ENCODE measurements at regions not wholly inside any gene's neighbourhood (a gene's known extent, or its start where the extent isn't known, plus 50 kb on each side); places are given as distances from the start of the nearest gene placed in this dataset.
"Not testable (repeated sequence)": the region's sequence is repeated elsewhere in the genome, so short reads cannot be mapped to it uniquely, and the experiment has no call there.

- no peak for DNase-seq
Measured at GRCh38 chr3:82496890-82497560, 735.6 kb upstream of the GBE1 start.

- DNase-seq, result no peak
Measured at GRCh38 chr3:82495655-82496054, 734.2 kb upstream of the GBE1 start.

- DNase-seq, result no peak
Measured at GRCh38 chr3:82494977-82495489, 733.6 kb upstream of the GBE1 start.

- no peak for DNase-seq
Measured at GRCh38 chr3:82493858-82494257, 732.4 kb upstream of the GBE1 start.

GRCh38 chr3:82475306-82475705, 713.9 kb upstream of the GBE1 start:
- no peak for DNase-seq

GRCh38 chr3:82474711-82475110, 713.3 kb upstream of the GBE1 start:
- no peak for DNase-seq

GRCh38 chr3:82473864-82474541, 712.6 kb upstream of the GBE1 start:
- no peak for DNase-seq

GRCh38 chr3:82467051-82467450, 705.6 kb upstream of the GBE1 start:
- no peak for DNase-seq

GRCh38 chr3:82462977-82463376, 701.5 kb upstream of the GBE1 start:
- no peak for DNase-seq

- no peak for DNase-seq
Measured at GRCh38 chr3:82461049-82461889, 699.8 kb upstream of the GBE1 start.

GRCh38 chr3:82448320-82448719, 686.9 kb upstream of the GBE1 start:
- no peak for DNase-seq

GRCh38 chr3:82428821-82429220, 667.4 kb upstream of the GBE1 start:
- not testable (repeated sequence) for DNase-seq

GRCh38 chr3:82424031-82424339, 662.5 kb upstream of the GBE1 start:
- DNase-seq, result no peak

GRCh38 chr3:82423268-82424030, 662.0 kb upstream of the GBE1 start:
- DNase-seq, result no peak

- no peak for DNase-seq
Measured at GRCh38 chr3:82416830-82417229, 655.4 kb upstream of the GBE1 start.

- no peak for DNase-seq
Measured at GRCh38 chr3:82416349-82416748, 654.9 kb upstream of the GBE1 start.

GRCh38 chr3:82413171-82413570, 651.7 kb upstream of the GBE1 start:
- no peak for DNase-seq

GRCh38 chr3:82410366-82410765, 648.9 kb upstream of the GBE1 start:
- no peak for DNase-seq

- no peak for DNase-seq
Measured at GRCh38 chr3:82409842-82410241, 648.4 kb upstream of the GBE1 start.

- DNase-seq, result no peak
Measured at GRCh38 chr3:82392203-82392775, 630.8 kb upstream of the GBE1 start.

GRCh38 chr3:82390868-82391267, 629.4 kb upstream of the GBE1 start:
- no peak for DNase-seq

GRCh38 chr3:82386647-82387046, 625.2 kb upstream of the GBE1 start:
- DNase-seq, result no peak

GRCh38 chr3:82384181-82384580, 622.7 kb upstream of the GBE1 start:
- DNase-seq, result no peak

Measured in NCI-H187 (cell line).